HG03097 (cell line): ENCODE measurements at regions not wholly inside any gene's neighbourhood (a gene's known extent, or its start where the extent isn't known, plus 50 kb on each side); places are given as distances from the start of the nearest gene placed in this dataset.
A peak's percentile ranks its signal among the peaks of the same experiment; 100 is the strongest.
"Not testable (repeated sequence)": the region's sequence is repeated elsewhere in the genome, so short reads cannot be mapped to it uniquely, and the experiment has no call there.

Experiments
- ATAC-seq: cut with Tn5 transposase; IDR thresholded peaks from one replicate; pipeline ENCODE4 v1.9.1; 2021; ENCODE audit not compliant: unreplicated experiment, low FRiP score

GRCh38 chr4:3380336-3380735 is 61.4 kb upstream of the HGFAC start:
- ATAC-seq: not testable (repeated sequence)

GRCh38 chr4:3381208-3381607 is 60.6 kb upstream of the HGFAC start:
- not testable (repeated sequence) for ATAC-seq

GRCh38 chr4:3382251-3382650 is 59.5 kb upstream of the HGFAC start:
- ATAC-seq: no peak

- no peak for ATAC-seq
Measured at GRCh38 chr4:3384391-3384770, 57.4 kb upstream of the HGFAC start.

- ATAC-seq: no peak
Measured at GRCh38 chr4:3384771-3385710, 56.7 kb upstream of the HGFAC start.

GRCh38 chr4:3385711-3386420 is 55.9 kb upstream of the HGFAC start:
- ATAC-seq: no peak

- no peak for ATAC-seq
Measured at GRCh38 chr4:3386526-3386925, 55.2 kb upstream of the HGFAC start.

- ATAC-seq: peak; percentile 38
Measured at GRCh38 chr4:3387154-3387942, 54.4 kb upstream of the HGFAC start.

GRCh38 chr4:3387943-3388361 is 53.8 kb upstream of the HGFAC start:
- peak; percentile 26 for ATAC-seq

GRCh38 chr4:3388471-3389232 is 53.1 kb upstream of the HGFAC start:
- ATAC-seq: peak; percentile 57

GRCh38 chr4:3389233-3390215 is 52.2 kb upstream of the HGFAC start:
- ATAC-seq: no peak

- no peak for ATAC-seq
Measured at GRCh38 chr4:3390288-3390811, 51.4 kb upstream of the HGFAC start.

- no peak for ATAC-seq
Measured at GRCh38 chr4:3391422-3391821, 50.3 kb upstream of the HGFAC start.
